ENCODE measurements at regions not wholly inside any gene's neighbourhood (a gene's known extent, or its start where the extent isn't known, plus 50 kb on each side); places are given as distances from the start of the nearest gene placed in this dataset.

- TF ChIP-seq USF2 (IDR thresholded peaks at IDR 0.05; ENCODE audit: low read depth, low read length) (no peak), CTCF (conservative IDR thresholded peaks at IDR 0.05; ENCODE audit: low read depth, low read length) (no peak), POLR2A (IDR thresholded peaks at IDR 0.05; ENCODE audit: low read depth, low read length) (no peak), MXI1 (IDR thresholded peaks at IDR 0.05; ENCODE audit: borderline replicate concordance, low read depth, low read length) (no peak), SMC3 (IDR thresholded peaks at IDR 0.05; ENCODE audit: low read depth, low read length) (no peak), ELK1 (IDR thresholded peaks at IDR 0.05; ENCODE audit: borderline replicate concordance, low read depth, low read length) (no peak), RCOR1 (IDR thresholded peaks at IDR 0.05; ENCODE audit: insufficient replicate concordance, low read length) (no peak), FOS (IDR thresholded peaks at IDR 0.05; ENCODE audit: low read depth, low read length) (no peak), MAZ (IDR thresholded peaks at IDR 0.05; ENCODE audit: borderline replicate concordance, low read depth, low read length) (no peak), NFE2L2 (IDR thresholded peaks at IDR 0.05; ENCODE audit: low read depth, low read length) (no peak), BHLHE40 (IDR thresholded peaks at IDR 0.05; ENCODE audit: low read depth, low read length) (no peak), RAD21 (IDR thresholded peaks at IDR 0.05; ENCODE audit: low read length) (no peak), RFX5 (IDR thresholded peaks at IDR 0.05; ENCODE audit: low read depth, low read length) (no peak), CEBPB (IDR thresholded peaks at IDR 0.05; ENCODE audit: low read depth, low read length) (no peak)
Observed at GRCh38 chr10:130729876-130730275, 581.6 kb downstream of the TCERG1L start.
